ENCODE measurements at regions not wholly inside any gene's neighbourhood (a gene's known extent, or its start where the extent isn't known, plus 50 kb on each side); places are given as distances from the start of the nearest gene placed in this dataset.
A peak's percentile ranks its signal among the peaks of the same experiment; 100 is the strongest.

DNA sequence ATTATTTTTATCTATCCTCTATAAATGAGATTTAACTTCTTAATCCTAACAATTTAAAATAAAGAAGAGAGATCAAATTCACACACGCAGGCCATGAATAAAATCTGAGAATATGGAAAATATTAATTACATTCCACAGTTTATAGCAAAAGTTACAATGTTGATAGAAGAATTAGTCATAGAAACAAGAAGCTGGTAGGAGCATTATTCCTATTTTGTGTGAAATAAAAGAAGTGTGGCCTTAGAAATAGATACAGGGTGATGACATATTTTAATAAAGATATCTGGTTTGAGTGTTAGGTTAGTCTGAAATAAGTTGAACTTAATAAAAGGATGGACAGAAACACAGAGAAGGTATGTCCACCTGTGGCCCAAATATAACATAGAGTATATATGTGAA, 790.4 kb upstream of the NUDT12 start:
- H3K27ac ChIP-seq (ENCODE audit: low read depth, low read length, poor library complexity, severe bottlenecking) = no peak overlapping the region
- H3K9me2 ChIP-seq (ENCODE audit: low read depth, low read length) = no peaks in the 10 kb centered on the region
- H2AFZ ChIP-seq (ENCODE audit: low read length) = no peak overlapping the region
- H3K9ac ChIP-seq (ENCODE audit: low read length) = no peak overlapping the region
- H4K20me1 ChIP-seq (ENCODE audit: insufficient read depth, low read length) = no peaks in the 10 kb centered on the region
- no peaks in the 10 kb centered on the region for H3F3A ChIP-seq (ENCODE audit: insufficient read depth, low read length)
- no peaks in the 10 kb centered on the region for H3K9me3 ChIP-seq (ENCODE audit: low read length)
- H3K79me2 ChIP-seq (ENCODE audit: insufficient read depth, low read length) = no peaks in the 10 kb centered on the region
- no peaks in the 10 kb centered on the region for H3K27me3 ChIP-seq (ENCODE audit: insufficient read depth, low read length)
- no peaks in the 10 kb centered on the region for H3K36me3 ChIP-seq (ENCODE audit: insufficient read depth, low read length)
- H3K4me1 ChIP-seq (ENCODE audit: insufficient read depth, low read length, severe bottlenecking) = peaks cover 20% of the 10 kb centered on the region
- H3K4me2 ChIP-seq (ENCODE audit: low read length) = no peak overlapping the region
- no peak for TF ChIP-seq EZH2 (IDR thresholded peaks at IDR 0.05; ENCODE audit: borderline replicate concordance, low read length)
- TF ChIP-seq, protein P1, sequence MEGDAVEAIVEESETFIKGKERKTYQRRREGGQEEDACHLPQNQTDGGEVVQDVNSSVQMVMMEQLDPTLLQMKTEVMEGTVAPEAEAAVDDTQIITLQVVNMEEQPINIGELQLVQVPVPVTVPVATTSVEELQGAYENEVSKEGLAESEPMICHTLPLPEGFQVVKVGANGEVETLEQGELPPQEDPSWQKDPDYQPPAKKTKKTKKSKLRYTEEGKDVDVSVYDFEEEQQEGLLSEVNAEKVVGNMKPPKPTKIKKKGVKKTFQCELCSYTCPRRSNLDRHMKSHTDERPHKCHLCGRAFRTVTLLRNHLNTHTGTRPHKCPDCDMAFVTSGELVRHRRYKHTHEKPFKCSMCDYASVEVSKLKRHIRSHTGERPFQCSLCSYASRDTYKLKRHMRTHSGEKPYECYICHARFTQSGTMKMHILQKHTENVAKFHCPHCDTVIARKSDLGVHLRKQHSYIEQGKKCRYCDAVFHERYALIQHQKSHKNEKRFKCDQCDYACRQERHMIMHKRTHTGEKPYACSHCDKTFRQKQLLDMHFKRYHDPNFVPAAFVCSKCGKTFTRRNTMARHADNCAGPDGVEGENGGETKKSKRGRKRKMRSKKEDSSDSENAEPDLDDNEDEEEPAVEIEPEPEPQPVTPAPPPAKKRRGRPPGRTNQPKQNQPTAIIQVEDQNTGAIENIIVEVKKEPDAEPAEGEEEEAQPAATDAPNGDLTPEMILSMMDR (IDR thresholded peaks at IDR 0.05; ENCODE audit: low read length) = no peak
- no peak overlapping the region for H3K4me3 ChIP-seq (ENCODE audit: low read depth, low read length, poor library complexity, severe bottlenecking)

DNA sequence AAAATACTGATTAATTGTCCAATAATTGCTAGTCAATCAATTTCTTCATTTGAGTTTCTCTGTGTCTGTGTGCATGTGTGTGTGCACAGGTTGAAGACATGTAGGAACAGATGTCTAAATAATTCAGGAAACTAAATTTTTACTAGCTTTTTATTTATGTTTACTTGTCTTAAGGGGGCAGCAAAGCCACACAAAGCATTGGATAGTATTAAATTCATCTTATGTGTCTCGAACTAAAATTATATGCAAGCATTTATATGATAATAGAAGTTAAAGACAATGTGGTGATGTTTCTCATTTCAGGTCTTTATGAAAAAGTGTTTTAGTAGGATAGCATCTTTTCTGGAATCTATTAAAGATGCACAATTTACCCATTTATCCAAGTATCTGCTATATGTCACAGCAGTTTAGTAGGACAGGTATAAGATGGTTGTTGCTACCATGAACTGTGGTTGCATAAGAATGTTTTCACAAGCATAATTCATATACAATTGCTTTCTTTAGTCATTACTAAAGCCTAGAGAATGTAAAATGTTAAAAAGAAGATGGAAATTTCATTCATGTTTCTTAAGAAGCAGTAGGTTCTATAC, 784.6 kb upstream of the NUDT12 start:
- H3K4me2 ChIP-seq (ENCODE audit: low read length) = no peak overlapping the region
- TF ChIP-seq, protein P1 (IDR thresholded peaks at IDR 0.05; ENCODE audit: low read length) = peak; percentile 58
- TF ChIP-seq EZH2 (IDR thresholded peaks at IDR 0.05; ENCODE audit: borderline replicate concordance, low read length) = no peak
- H3K79me2 ChIP-seq (ENCODE audit: insufficient read depth, low read length) = no peaks in the 10 kb centered on the region

DNA sequence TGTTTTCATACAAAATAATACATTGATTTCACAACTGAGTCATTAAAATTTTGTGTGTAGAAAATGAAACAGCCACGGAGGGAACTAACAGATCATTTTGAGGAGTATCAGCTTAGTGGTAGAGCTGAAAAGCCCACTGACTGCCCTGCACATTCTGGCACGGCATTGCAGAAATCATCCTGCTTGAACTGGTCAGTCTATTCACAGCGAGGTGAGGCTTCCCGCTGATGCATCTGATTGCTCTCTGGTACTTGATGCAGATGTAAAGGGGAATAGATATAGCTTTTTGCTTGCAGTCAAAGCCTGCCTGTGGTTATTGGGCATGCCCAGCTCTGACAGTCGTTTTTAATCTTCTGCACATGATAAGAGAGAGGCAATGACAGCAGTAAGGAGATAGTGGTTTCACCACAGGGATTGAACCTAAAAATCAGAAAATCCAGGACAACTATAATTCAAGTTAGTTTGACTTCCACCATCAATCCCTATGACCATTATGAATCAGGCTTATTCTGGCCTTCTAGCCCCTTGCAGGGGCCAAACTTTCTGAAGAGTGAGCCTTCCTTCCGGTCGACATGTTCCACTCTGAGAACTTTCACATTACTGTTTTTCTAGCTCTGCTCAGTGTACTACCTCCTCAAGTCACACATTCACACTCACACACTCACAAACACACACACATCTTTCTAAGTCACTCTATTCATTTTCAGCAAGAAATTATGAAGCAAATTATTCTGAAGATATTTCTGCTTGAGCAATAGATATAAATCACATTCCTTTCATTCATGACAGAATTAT, 782.8 kb upstream of the NUDT12 start:
- Histone ChIP-seq H4K20me1 (ENCODE audit: insufficient read depth, low read length) (no peaks in the 10 kb centered on the region), H3K9me2 (ENCODE audit: low read depth, low read length) (no peaks in the 10 kb centered on the region), H3K4me1 (ENCODE audit: insufficient read depth, low read length, severe bottlenecking) (no peaks in the 10 kb centered on the region), H3F3A (ENCODE audit: insufficient read depth, low read length) (no peaks in the 10 kb centered on the region), H3K9ac (ENCODE audit: low read length) (no peak overlapping the region), H3K36me3 (ENCODE audit: insufficient read depth, low read length) (no peaks in the 10 kb centered on the region), H3K27me3 (ENCODE audit: insufficient read depth, low read length) (no peaks in the 10 kb centered on the region), H3K4me3 (ENCODE audit: low read depth, low read length, poor library complexity, severe bottlenecking) (no peak overlapping the region), H3K4me2 (ENCODE audit: low read length) (no peak overlapping the region), H3K27ac (ENCODE audit: low read depth, low read length, poor library complexity, severe bottlenecking) (no peak overlapping the region), H3K79me2 (ENCODE audit: insufficient read depth, low read length) (no peaks in the 10 kb centered on the region), H2AFZ (ENCODE audit: low read length) (no peak overlapping the region), H3K9me3 (ENCODE audit: low read length) (no peaks in the 10 kb centered on the region)
- TF ChIP-seq EZH2 (IDR thresholded peaks at IDR 0.05; ENCODE audit: borderline replicate concordance, low read length) = no peak
- TF ChIP-seq, protein P1 (IDR thresholded peaks at IDR 0.05; ENCODE audit: low read length) = no peak

More for the DNA sequence above, 784.6 kb upstream of the NUDT12 start:
- Histone ChIP-seq H3K9me3 (ENCODE audit: low read length) (no peaks in the 10 kb centered on the region), H3K27ac (ENCODE audit: low read depth, low read length, poor library complexity, severe bottlenecking) (no peak overlapping the region), H3K4me1 (ENCODE audit: insufficient read depth, low read length, severe bottlenecking) (no peaks in the 10 kb centered on the region), H3K9me2 (ENCODE audit: low read depth, low read length) (no peaks in the 10 kb centered on the region), H3K9ac (ENCODE audit: low read length) (no peak overlapping the region), H3K27me3 (ENCODE audit: insufficient read depth, low read length) (no peaks in the 10 kb centered on the region), H3K36me3 (ENCODE audit: insufficient read depth, low read length) (no peaks in the 10 kb centered on the region), H3K4me3 (ENCODE audit: low read depth, low read length, poor library complexity, severe bottlenecking) (no peak overlapping the region), H3F3A (ENCODE audit: insufficient read depth, low read length) (no peaks in the 10 kb centered on the region), H4K20me1 (ENCODE audit: insufficient read depth, low read length) (no peaks in the 10 kb centered on the region), H2AFZ (ENCODE audit: low read length) (no peak overlapping the region)
